ENCODE measurements at regions not wholly inside any gene's neighbourhood (a gene's known extent, or its start where the extent isn't known, plus 50 kb on each side); places are given as distances from the start of the nearest gene placed in this dataset.

DNA sequence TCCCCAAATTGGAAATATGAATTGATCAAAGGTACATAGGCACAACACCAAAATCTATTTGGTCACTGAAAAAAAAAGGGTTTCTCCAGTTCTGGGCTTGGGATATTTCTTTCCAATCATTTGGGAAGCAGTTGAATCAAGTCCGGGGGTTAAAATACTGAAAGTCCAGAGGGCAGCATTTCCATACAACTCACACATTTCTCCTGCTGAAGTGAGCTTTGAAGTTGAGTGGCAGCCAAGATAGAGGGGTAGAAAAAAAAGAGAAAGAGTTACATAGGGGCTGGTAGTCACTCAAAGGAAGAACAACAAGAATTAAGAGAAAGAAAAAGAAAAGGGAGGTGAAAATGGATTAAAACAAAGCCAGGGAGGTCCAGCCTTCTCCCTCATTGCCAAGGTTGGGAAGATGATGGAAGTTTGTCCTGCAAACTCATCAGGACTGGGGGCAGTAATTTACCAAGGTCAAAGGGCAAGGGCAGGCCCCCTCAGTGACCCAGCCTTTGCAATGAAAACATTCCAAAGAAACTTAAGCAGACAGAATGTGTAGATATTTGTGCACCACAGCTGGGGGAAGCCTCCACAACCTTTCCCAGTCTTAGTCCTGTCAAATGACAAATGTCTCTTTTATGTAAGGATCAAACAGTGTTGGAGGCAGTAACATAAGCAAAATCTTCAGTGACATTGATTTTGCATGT is 525.3 kb upstream of the JARID2 start:
- TF ChIP-seq EZH2phosphoT487 (IDR thresholded peaks at IDR 0.05; ENCODE audit: insufficient read depth, low read depth) (no peak), EZH2 (IDR thresholded peaks at IDR 0.05; ENCODE audit: insufficient read depth, poor library complexity, severe bottlenecking) (no peak)

All from GM23248 (cell line).